GM18498 (cell line): ENCODE measurements at regions not wholly inside any gene's neighbourhood (a gene's known extent, or its start where the extent isn't known, plus 50 kb on each side); places are given as distances from the start of the nearest gene placed in this dataset.
"Not testable (repeated sequence)": the region's sequence is repeated elsewhere in the genome, so short reads cannot be mapped to it uniquely, and the experiment has no call there.

Experiments
- ATAC-seq: cut with Tn5 transposase; IDR thresholded peaks from one replicate; pipeline ENCODE4 v1.9.1; 2021; ENCODE audit warnings: mild to moderate bottlenecking, moderate library complexity; ENCODE audit not compliant: unreplicated experiment

GRCh38 chr6:97885325-97885724 is 602.3 kb upstream of the MMS22L start:
- no peak for ATAC-seq

GRCh38 chr6:97885828-97886227 is 602.8 kb upstream of the MMS22L start:
- ATAC-seq = no peak

GRCh38 chr6:97901531-97901930 is 618.5 kb upstream of the MMS22L start:
- ATAC-seq = no peak

- no peak for ATAC-seq
Observed at GRCh38 chr6:97909380-97909779, 626.4 kb upstream of the MMS22L start.

GRCh38 chr6:97913721-97914120 is 630.7 kb upstream of the MMS22L start:
- ATAC-seq = no peak

- ATAC-seq = no peak
Observed at GRCh38 chr6:97914912-97915311, 631.9 kb upstream of the MMS22L start.

- no peak for ATAC-seq
Observed at GRCh38 chr6:97915537-97915936, 632.5 kb upstream of the MMS22L start.

- no peak for ATAC-seq
Observed at GRCh38 chr6:97917369-97917768, 634.4 kb upstream of the MMS22L start.

- ATAC-seq = no peak
Observed at GRCh38 chr6:97919046-97919445, 636.0 kb upstream of the MMS22L start.

GRCh38 chr6:97919631-97920030 is 636.6 kb upstream of the MMS22L start:
- no peak for ATAC-seq

GRCh38 chr6:97923249-97923648 is 640.2 kb upstream of the MMS22L start:
- no peak for ATAC-seq

GRCh38 chr6:97925504-97925903 is 642.5 kb upstream of the MMS22L start:
- no peak for ATAC-seq

GRCh38 chr6:97939440-97940168 is 656.6 kb upstream of the MMS22L start:
- ATAC-seq = no peak

- no peak for ATAC-seq
Observed at GRCh38 chr6:97947841-97948240, 664.8 kb upstream of the MMS22L start.

GRCh38 chr6:97958134-97958533 is 675.1 kb upstream of the MMS22L start:
- ATAC-seq = no peak

GRCh38 chr6:97963193-97963592 is 680.2 kb upstream of the MMS22L start:
- no peak for ATAC-seq

GRCh38 chr6:97969065-97969464 is 686.0 kb upstream of the MMS22L start:
- no peak for ATAC-seq

- ATAC-seq = no peak
Observed at GRCh38 chr6:97977084-97977483, 694.1 kb upstream of the MMS22L start.

GRCh38 chr6:97978855-97979271 is 695.8 kb upstream of the MMS22L start:
- ATAC-seq = no peak

- not testable (repeated sequence) for ATAC-seq
Observed at GRCh38 chr6:97979285-97979684, 696.3 kb upstream of the MMS22L start.

GRCh38 chr6:97989451-97989850 is 706.4 kb upstream of the MMS22L start:
- ATAC-seq = no peak

- no peak for ATAC-seq
Observed at GRCh38 chr6:97995158-97995557, 712.1 kb upstream of the MMS22L start.

GRCh38 chr6:98002678-98003077 is 719.7 kb upstream of the MMS22L start:
- ATAC-seq = no peak
